ENCODE measurements at regions not wholly inside any gene's neighbourhood (a gene's known extent, or its start where the extent isn't known, plus 50 kb on each side); places are given as distances from the start of the nearest gene placed in this dataset.

GRCh38 chr6:150456466-150456865, 87.7 kb downstream of the IYD start:
- intact Hi-C loops (cut with DNase I), result no loop called here
- DNase-seq (ENCODE audit: low spot score), result no peak

DNA sequence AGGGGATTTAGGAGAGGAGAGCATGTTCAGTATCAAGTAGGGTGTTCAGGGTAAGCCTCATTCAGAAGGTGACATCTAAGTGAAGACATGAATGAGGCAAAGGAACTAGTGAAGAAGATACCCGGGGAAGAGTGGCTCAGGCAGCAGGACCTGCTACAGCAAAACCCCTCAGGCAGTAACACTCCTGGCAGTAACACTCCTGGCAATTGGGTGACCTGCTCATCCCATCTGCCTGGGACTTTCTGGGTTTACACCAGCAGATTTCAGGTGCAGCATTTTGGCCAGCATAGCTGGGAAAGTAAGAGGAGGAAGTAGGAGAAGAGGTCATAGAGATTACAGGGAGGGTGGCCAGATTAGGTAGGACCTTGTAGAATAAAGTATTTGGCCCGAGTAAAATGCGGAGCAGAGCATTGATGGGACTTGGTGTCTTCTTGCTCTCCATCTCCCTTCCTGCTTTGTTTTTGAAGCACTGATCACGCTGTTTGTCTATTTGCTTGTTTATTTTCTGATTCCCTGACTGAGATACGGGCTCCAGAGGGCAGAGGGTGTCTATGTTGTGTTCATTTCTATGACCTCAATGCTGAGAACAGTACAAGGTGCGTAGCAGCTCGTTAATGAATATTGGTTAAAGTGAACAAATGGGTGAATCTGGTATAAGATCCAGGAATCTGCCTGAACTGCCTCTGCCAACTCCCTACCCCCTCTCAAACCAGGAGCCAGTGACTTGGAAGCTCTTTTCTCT, 88.3 kb downstream of the IYD start:
- no peak for DNase-seq (ENCODE audit: low spot score)

DNA sequence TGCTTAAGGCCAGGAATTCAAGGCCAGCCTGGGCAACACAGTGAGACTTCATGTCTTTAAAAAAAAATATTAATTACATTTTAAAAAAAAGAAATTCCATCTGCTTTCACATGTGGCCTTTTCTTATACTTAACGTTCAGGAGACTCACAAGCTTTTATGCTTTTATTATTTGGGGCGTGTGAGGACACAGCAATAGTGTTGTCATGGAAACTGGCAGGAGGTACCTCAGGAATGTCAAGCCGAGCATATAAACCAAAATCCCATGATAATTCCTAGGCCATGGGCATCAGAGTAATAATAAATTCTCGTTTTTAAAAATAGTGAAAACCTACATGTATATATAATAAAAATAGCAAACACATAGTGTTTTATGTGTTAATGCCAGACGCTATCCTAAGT, 89.8 kb downstream of the IYD start:
- intact Hi-C loops (cut with DNase I), result no loop called here

More for the DNA sequence above, 88.3 kb downstream of the IYD start:
- intact Hi-C loops (cut with DNase I), result no loop called here

DNA sequence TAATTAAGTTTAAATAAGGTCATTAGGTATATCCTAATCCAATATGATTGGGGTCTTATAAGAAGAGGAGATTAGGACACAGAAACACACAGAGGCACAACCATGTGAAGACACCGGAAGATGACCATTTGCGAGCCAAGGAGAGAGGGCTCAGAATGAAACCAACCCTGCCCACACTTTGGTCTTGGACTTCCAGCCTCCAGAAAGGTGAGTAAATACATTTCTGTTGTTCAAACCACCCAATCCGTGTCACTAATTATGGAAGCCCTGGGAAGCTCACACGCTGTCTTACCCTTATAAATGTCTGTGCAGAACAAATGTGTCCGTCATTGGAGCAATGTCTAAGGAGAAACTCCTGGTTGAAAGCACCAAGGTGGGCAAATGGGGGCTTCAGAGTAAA, 95.0 kb downstream of the IYD start:
- no peak for DNase-seq (ENCODE audit: low spot score)
- intact Hi-C loops (cut with DNase I), result no loop called here

More for the DNA sequence above, 89.8 kb downstream of the IYD start:
- no peak for DNase-seq (ENCODE audit: low spot score)

GRCh38 chr6:150464966-150465365, 96.2 kb downstream of the IYD start:
- no peak for DNase-seq (ENCODE audit: low spot score)
- intact Hi-C loops (cut with DNase I), result no loop called here

DNA sequence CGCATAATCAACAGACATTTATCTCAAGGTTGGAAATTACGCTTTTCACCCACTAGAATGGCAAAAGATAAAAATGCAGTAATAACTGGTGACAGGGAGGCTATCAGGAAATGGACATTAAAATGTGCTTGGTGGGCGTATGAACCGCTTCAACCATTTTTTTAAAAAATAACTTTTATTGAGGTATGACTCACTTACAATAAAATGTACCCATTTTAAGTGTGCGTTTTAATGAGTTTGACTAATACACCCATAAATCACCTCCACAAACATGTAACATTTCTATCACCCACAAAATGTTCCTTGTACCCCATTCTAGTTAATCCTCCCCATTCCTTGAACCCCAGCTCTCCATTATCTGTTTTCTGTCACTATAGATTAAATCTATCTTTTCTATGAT, 96.8 kb downstream of the IYD start:
- no peak for DNase-seq (ENCODE audit: low spot score)

DNA sequence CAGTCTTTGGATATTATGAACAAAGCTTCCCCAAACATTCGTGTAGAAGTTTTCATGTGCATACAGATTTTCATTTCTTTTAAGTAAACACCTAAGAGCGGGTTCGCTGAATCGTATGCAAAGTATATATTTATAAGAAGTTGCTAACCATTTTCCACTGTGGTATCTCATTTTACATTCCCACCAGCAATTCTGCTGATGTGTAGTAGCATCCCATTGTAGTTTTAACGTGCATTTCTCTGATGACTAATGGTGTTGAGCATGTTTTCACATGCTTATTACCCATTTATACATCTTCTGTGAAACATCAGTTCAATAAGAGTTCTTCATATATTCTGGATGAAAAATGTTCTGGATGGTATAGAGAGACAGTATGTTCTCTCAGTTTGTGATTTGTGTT, 97.4 kb downstream of the IYD start:
- intact Hi-C loops (cut with DNase I), result no loop called here

More for the DNA sequence above, 96.8 kb downstream of the IYD start:
- intact Hi-C loops (cut with DNase I), result no loop called here

GRCh38 chr6:150470131-150470530, 101.3 kb downstream of the IYD start:
- DNase-seq (ENCODE audit: low spot score), result no peak
- intact Hi-C loops (cut with DNase I), result no loop called here

More for the DNA sequence above, 97.4 kb downstream of the IYD start:
- DNase-seq (ENCODE audit: low spot score), result no peak

- intact Hi-C loops (cut with DNase I), result no loop called here
These were observed 102.3 kb downstream of the IYD start for GRCh38 chr6:150470960-150471665.

GRCh38 chr6:150478656-150479545, 110.1 kb downstream of the IYD start:
- intact Hi-C loops (cut with DNase I), result no loop called here
- no peak for DNase-seq (ENCODE audit: low spot score)

More at GRCh38 chr6:150470960-150471665, 102.3 kb downstream of the IYD start:
- DNase-seq (ENCODE audit: low spot score), result no peak

DNA sequence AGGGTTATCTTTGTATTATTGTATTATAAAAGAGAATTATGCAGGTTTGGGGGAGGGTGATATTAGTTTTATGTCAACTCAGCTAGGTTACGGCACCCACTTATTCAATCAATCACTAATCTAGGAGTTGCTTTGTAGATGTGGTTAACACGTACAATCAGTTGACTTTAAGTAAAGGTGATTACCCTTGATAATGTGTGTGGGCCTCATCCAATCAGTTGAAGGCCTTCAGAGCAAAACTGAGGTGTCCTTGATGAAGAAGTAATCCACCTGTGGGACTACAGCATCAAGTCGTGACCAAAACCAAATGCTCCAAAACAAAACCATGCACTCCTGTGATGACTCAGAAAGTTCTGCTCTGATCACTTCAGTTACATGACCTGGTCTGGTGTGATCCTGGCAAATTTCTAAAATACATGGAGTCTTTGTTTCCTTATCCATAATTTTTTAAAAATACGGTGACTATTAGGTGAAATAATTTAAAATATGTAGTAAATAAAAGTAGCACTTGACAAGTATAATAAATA, 114.1 kb downstream of the IYD start:
- intact Hi-C loops (cut with DNase I), result no loop called here
- no peak for DNase-seq (ENCODE audit: low spot score)

- intact Hi-C loops (cut with DNase I), result no loop called here
- DNase-seq (ENCODE audit: low spot score), result no peak
These were observed 114.3 kb upstream of the PLEKHG1 start for GRCh38 chr6:150485161-150485958.

GRCh38 chr6:150486048-150486447, 113.6 kb upstream of the PLEKHG1 start:
- intact Hi-C loops (cut with DNase I), result no loop called here
- DNase-seq (ENCODE audit: low spot score), result no peak

- intact Hi-C loops (cut with DNase I), result loop anchor here (10.0 kb wide), 1 partner anchor 84 kb away; no protein-coding TSS in a partner anchor
- no peak for DNase-seq (ENCODE audit: low spot score)
These were observed 109.1 kb upstream of the PLEKHG1 start for GRCh38 chr6:150490586-150490985.

DNA sequence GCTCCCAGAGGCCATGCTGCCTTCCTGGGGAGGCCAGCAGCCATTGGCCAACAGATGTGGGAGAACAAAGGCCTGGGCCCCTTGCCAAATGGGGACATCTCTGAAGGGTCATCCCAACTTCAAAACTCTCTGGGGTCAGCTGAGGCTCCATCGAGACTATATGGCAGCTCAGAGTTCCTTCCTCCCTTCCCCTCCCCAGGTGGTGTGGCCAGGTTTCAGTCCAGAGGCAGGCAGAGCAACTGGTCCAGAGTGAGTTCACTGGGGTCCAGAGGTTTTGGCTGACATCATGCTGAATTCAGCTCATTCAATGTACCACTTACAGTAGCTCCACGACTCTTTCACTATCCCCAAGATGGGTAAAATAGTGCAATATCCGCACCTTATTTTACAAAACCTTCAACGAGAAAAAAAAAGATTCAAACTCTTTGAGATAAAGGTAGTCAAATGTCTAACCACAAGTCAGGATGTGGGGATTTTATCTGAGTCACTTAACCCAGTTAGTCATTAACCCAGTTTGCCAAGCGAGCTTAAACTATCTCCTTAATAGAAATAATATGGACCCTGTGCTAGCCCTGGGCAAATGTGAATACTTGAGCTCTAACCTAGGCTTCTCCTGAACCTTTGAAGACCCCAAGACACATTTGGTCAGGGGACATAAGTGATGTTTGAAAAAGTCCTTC, 108.4 kb upstream of the PLEKHG1 start:
- intact Hi-C loops (cut with DNase I), result loop anchor here (10.0 kb wide), 1 partner anchor 84 kb away; no protein-coding TSS in a partner anchor
- no peak for DNase-seq (ENCODE audit: low spot score)

DNA sequence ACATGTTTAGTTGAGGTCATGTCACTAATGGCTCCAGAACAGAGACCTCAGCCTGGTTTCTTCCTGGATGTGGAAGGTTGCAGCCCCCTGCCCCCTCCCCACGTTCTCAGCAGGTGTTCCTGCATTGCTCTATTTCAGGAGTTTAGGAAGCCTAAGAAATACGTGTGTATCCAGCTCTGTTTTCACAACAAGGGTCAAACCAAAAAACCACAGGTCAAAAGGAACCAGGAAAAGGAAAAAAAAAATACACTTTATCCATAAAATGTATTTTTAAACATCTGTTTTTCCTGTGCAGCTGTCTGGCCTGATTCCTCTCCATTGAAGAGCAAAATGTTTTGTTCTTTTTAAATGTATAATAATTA, 107.9 kb upstream of the PLEKHG1 start:
- no peak for DNase-seq (ENCODE audit: low spot score)
- intact Hi-C loops (cut with DNase I), result loop anchor here (10.0 kb wide), 1 partner anchor 83 kb away; no protein-coding TSS in a partner anchor

GRCh38 chr6:150492507-150492906, 107.2 kb upstream of the PLEKHG1 start:
- intact Hi-C loops (cut with DNase I), result loop anchor here (10.0 kb wide), 1 partner anchor 82 kb away; no protein-coding TSS in a partner anchor
- DNase-seq (ENCODE audit: low spot score), result no peak

DNA sequence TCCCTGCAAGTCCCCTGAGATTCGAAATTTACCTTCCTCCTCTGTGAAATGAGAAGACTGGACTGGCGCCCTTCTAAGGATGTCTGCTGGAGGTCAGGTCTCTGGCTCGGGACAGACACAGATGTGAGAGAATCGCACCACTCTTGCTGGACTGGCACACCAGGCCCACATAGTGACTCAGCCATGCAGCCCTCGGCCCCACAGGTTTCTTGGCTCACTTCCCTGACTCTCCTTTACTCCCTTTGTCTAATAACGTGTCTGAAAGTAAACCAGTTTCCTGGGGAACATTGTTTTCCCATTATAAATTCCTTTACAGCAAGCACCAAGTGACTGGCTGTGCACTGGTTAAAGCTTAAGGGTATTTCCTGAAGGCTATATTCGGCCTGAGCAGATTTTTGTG, 106.7 kb upstream of the PLEKHG1 start:
- DNase-seq (ENCODE audit: low spot score), result no peak
- intact Hi-C loops (cut with DNase I), result loop anchor here (10.0 kb wide), 1 partner anchor 82 kb away; no protein-coding TSS in a partner anchor
